Panc1 (cell line): ENCODE measurements at regions not wholly inside any gene's neighbourhood (a gene's known extent, or its start where the extent isn't known, plus 50 kb on each side); places are given as distances from the start of the nearest gene placed in this dataset.
"Not testable (repeated sequence)": the region's sequence is repeated elsewhere in the genome, so short reads cannot be mapped to it uniquely, and the experiment has no call there.

Experiments
- ATAC-seq: fragments of 200-7000 bp; cut with Tn5 transposase; 2 replicates; pipeline ENCODE4 v1.9.1; 2020; ENCODE audit warnings: mild to moderate bottlenecking, moderate library complexity
- BruUV-seq: library from RNA; stranded (reverse); fragments of 400-500 nt; replicated peaks from 2 replicates; lab custom pipeline; 2021; lab: Mats Ljungman, UMichigan
- CTCF ChIA-PET: fragments of 300-600 bp; sonication (Branson Sonifier 250); formaldehyde crosslinking; loops from one replicate; lab custom pipeline; 2022; ENCODE audit warnings: antibody characterized with exemption; lab: Charles Lee
- POLR2A ChIA-PET: fragments of 300-600 bp; sonication (Branson Sonifier 250); formaldehyde crosslinking; loops from one replicate; lab custom pipeline; 2022; ENCODE audit warnings: antibody characterized with exemption; lab: Charles Lee
- DNase-seq: peaks from one replicate; pipeline ENCODE4 v3.0.0-alpha.2; 2010; ENCODE audit warnings: low read depth, low spot score
- H3K27ac ChIP-seq: 2 replicates; pipeline ENCODE4 v1.5.1; 2011; ENCODE audit warnings: mild to moderate bottlenecking, low read length, inconsistent platforms
- H3K27me3 ChIP-seq: fragments of 200-500 bp; sonication (Bioruptor generic); 2 replicates; pipeline ENCODE4 v1.6.0; 2014; ENCODE audit warnings: low read length, inconsistent platforms; ENCODE audit not compliant: control insufficient read depth, insufficient read depth
- H3K36me3 ChIP-seq: fragments of 200-500 bp; sonication (Bioruptor generic); 2 replicates; pipeline ENCODE4 v1.5.1; 2014; ENCODE audit warnings: inconsistent platforms, mild to moderate bottlenecking, low read length, moderate library complexity; ENCODE audit not compliant: control insufficient read depth, insufficient read depth
- H3K4me1 ChIP-seq: 2 replicates; pipeline ENCODE4 v1.5.1; 2011; ENCODE audit warnings: inconsistent platforms, mild to moderate bottlenecking, low read length, moderate library complexity; ENCODE audit not compliant: control insufficient read depth, insufficient read depth
- H3K4me3 ChIP-seq, 2 experiments: 2 replicates each; pipeline ENCODE4 v1.5.1; 2011 to 2012; ENCODE audit warnings: low read depth in 2 of 2, low read length in 2 of 2, mild to moderate bottlenecking in 2 of 2, inconsistent platforms in 1 of 2, moderate library complexity in 1 of 2
- H3K9me3 ChIP-seq: fragments of 200-500 bp; sonication (Bioruptor generic); 2 replicates; pipeline ENCODE4 v1.5.1; 2014; ENCODE audit warnings: low read depth, mild to moderate bottlenecking, inconsistent platforms, low read length, moderate library complexity; ENCODE audit not compliant: control insufficient read depth, insufficient read depth
- POLR2AphosphoS5 ChIP-seq: IDR thresholded peaks from 2 replicates; pipeline ENCODE4 v1.6.1; 2012; ENCODE audit warnings: mild to moderate bottlenecking, low read depth, low read length, moderate library complexity
- SIN3A ChIP-seq: IDR thresholded peaks from 2 replicates; pipeline ENCODE4 v1.6.1; 2012; ENCODE audit warnings: low read depth, mild to moderate bottlenecking, low read length, moderate library complexity, borderline replicate concordance; ENCODE audit not compliant: insufficient read depth
- TCF7L2 ChIP-seq: IDR thresholded peaks from 2 replicates; pipeline ENCODE4 v1.6.1; 2011; ENCODE audit warnings: mild to moderate bottlenecking, low read depth, low read length, inconsistent platforms
- in situ Hi-C: cut with HindIII; loops from 2 replicates; pipeline ENCODE4 v1.10.0; 2016; ENCODE audit warnings: low sequenced_read_pairs, low pct_unique_long_range_greater_than_20kb
- intact Hi-C: fragments of 100-400 bp; cut with micrococcal nuclease; formaldehyde crosslinking; loops from one replicate; pipeline ENCODE4 v1.10.0; 2022; ENCODE audit not compliant: unreplicated experiment
- TF ChIP-seq, protein P1 (sequence below), 2 experiments: IDR thresholded peaks; 2 replicates each; pipeline ENCODE4 v1.6.1; 2011 to 2012; ENCODE audit warnings: low read depth in 2 of 2, control low read depth in 1 of 2, low read length in 1 of 2, mild to moderate bottlenecking in 1 of 2, moderate library complexity in 1 of 2; ENCODE audit not compliant: insufficient read depth in 1 of 2
- TF ChIP-seq, protein P2 (sequence below): fragments of 450-650 bp; IDR thresholded peaks from 2 replicates; pipeline ENCODE4 v1.5.1; 2017; ENCODE audit warnings: mild to moderate bottlenecking

DNA sequence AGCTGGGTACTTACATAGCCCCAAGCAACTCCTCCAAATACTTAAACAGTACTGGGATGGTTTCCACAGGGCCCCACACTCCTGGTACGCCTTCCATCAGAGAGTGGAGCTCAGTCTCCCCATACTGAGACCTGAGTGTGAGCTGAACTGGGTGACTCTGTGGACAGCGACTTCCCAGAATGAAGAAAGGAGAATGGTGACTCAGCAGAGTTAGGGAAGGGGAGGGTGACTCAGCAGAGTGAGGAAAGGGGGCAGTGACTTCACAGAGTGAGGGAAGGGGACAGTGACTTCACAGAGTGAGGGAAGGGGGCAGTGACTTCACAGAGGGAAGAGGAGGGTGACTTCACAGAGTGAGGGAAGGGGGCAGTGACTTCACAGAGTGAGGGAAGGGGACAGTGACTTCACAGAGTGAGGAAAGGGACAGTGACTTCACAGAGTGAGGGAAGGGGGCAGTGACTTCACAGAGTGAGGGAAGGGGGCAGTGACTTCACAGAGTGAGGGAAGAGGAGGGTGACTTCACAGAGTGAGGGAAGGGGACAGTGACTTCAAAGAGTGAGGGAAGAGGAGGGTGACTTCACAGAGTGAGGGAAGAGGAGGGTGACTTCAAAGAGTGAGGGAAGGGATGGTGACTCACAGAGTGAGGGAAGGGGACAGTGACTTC is 141.3 kb upstream of the PITRM1 start:
- H3K27me3 ChIP-seq, CTCF ChIA-PET, in situ Hi-C loops, H3K27ac ChIP-seq, H3K9me3 ChIP-seq, intact Hi-C loops, H3K36me3 ChIP-seq, H3K4me3 ChIP-seq, H3K4me1 ChIP-seq, DNase-seq, ATAC-seq, BruUV-seq: not testable (repeated sequence)
- POLR2A ChIA-PET, result interaction anchor here (0.5 kb wide), 1 partner anchor 212 kb away, joined by 3 read pairs; no protein-coding TSS in a partner anchor
- TF ChIP-seq, protein P1, sequence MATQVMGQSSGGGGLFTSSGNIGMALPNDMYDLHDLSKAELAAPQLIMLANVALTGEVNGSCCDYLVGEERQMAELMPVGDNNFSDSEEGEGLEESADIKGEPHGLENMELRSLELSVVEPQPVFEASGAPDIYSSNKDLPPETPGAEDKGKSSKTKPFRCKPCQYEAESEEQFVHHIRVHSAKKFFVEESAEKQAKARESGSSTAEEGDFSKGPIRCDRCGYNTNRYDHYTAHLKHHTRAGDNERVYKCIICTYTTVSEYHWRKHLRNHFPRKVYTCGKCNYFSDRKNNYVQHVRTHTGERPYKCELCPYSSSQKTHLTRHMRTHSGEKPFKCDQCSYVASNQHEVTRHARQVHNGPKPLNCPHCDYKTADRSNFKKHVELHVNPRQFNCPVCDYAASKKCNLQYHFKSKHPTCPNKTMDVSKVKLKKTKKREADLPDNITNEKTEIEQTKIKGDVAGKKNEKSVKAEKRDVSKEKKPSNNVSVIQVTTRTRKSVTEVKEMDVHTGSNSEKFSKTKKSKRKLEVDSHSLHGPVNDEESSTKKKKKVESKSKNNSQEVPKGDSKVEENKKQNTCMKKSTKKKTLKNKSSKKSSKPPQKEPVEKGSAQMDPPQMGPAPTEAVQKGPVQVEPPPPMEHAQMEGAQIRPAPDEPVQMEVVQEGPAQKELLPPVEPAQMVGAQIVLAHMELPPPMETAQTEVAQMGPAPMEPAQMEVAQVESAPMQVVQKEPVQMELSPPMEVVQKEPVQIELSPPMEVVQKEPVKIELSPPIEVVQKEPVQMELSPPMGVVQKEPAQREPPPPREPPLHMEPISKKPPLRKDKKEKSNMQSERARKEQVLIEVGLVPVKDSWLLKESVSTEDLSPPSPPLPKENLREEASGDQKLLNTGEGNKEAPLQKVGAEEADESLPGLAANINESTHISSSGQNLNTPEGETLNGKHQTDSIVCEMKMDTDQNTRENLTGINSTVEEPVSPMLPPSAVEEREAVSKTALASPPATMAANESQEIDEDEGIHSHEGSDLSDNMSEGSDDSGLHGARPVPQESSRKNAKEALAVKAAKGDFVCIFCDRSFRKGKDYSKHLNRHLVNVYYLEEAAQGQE (IDR thresholded peaks at IDR 0.05; ENCODE audit: insufficient read depth in 1 of 2, low read depth in 2 of 2, low read length in 1 of 2), result 0 out of 4 replicates have a peak, but pooled peaks of 1 of the 2 experiments have one; percentile 26

GRCh38 chr10:3312403-3312940 is 139.9 kb upstream of the PITRM1 start:
- CTCF ChIA-PET, result no interaction called here
- in situ Hi-C loops, result no loop called here
- BruUV-seq, result no TSS peak
- no peaks in the 10 kb centered on the region for H3K9me3 ChIP-seq
- POLR2A ChIA-PET, result no interaction called here
- no peaks in the 10 kb centered on the region for H3K4me1 ChIP-seq
- TF ChIP-seq SIN3A, result no peak
- TF ChIP-seq, protein P1 (IDR thresholded peaks at IDR 0.05; ENCODE audit: insufficient read depth in 1 of 2, low read depth in 2 of 2, low read length in 1 of 2), result no peak
- no peak for TF ChIP-seq POLR2AphosphoS5
- no peak for TF ChIP-seq TCF7L2
- TF ChIP-seq, protein P2, sequence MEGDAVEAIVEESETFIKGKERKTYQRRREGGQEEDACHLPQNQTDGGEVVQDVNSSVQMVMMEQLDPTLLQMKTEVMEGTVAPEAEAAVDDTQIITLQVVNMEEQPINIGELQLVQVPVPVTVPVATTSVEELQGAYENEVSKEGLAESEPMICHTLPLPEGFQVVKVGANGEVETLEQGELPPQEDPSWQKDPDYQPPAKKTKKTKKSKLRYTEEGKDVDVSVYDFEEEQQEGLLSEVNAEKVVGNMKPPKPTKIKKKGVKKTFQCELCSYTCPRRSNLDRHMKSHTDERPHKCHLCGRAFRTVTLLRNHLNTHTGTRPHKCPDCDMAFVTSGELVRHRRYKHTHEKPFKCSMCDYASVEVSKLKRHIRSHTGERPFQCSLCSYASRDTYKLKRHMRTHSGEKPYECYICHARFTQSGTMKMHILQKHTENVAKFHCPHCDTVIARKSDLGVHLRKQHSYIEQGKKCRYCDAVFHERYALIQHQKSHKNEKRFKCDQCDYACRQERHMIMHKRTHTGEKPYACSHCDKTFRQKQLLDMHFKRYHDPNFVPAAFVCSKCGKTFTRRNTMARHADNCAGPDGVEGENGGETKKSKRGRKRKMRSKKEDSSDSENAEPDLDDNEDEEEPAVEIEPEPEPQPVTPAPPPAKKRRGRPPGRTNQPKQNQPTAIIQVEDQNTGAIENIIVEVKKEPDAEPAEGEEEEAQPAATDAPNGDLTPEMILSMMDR, result no peak
- DNase-seq (no peak), ATAC-seq (no peak)
- no peaks in the 10 kb centered on the region for H3K27me3 ChIP-seq
- intact Hi-C loops, result no loop called here
- no peaks in the 10 kb centered on the region for H3K36me3 ChIP-seq
- H3K4me3 ChIP-seq, result no peak overlapping the region
- no peak overlapping the region for H3K27ac ChIP-seq
